Breast epithelium (tissue), 3 donors: ENCODE measurements at regions not wholly inside any gene's neighbourhood (a gene's known extent, or its start where the extent isn't known, plus 50 kb on each side); places are given as distances from the start of the nearest gene placed in this dataset.

ENCODE experiments used
- POLR2A ChIP-seq: fragments of 450-650 bp; IDR thresholded peaks from one replicate; pipeline ENCODE4 v1.6.1; 2016; ENCODE audit warnings: antibody characterized with exemption, mild to moderate bottlenecking, moderate library complexity
- TF ChIP-seq, protein P1 (sequence below), 3 donors: fragments of 450-650 bp; IDR thresholded peaks; one replicate each; pipeline ENCODE4 v1.5.1; 2016 to 2017; ENCODE audit warnings: antibody characterized with exemption in 3 of 3, mild to moderate bottlenecking in 3 of 3, moderate library complexity in 3 of 3

GRCh38 chr1:58318157-58319005 lies 228.1 kb downstream of the OMA1 start:
- TF ChIP-seq, protein P1, sequence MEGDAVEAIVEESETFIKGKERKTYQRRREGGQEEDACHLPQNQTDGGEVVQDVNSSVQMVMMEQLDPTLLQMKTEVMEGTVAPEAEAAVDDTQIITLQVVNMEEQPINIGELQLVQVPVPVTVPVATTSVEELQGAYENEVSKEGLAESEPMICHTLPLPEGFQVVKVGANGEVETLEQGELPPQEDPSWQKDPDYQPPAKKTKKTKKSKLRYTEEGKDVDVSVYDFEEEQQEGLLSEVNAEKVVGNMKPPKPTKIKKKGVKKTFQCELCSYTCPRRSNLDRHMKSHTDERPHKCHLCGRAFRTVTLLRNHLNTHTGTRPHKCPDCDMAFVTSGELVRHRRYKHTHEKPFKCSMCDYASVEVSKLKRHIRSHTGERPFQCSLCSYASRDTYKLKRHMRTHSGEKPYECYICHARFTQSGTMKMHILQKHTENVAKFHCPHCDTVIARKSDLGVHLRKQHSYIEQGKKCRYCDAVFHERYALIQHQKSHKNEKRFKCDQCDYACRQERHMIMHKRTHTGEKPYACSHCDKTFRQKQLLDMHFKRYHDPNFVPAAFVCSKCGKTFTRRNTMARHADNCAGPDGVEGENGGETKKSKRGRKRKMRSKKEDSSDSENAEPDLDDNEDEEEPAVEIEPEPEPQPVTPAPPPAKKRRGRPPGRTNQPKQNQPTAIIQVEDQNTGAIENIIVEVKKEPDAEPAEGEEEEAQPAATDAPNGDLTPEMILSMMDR (IDR thresholded peaks at IDR 0.05), result no peak
- TF ChIP-seq POLR2A, result no peak
